Neutrophil (primary cell): ENCODE measurements at regions not wholly inside any gene's neighbourhood (a gene's known extent, or its start where the extent isn't known, plus 50 kb on each side); places are given as distances from the start of the nearest gene placed in this dataset.

ENCODE experiments used
- H3K27ac ChIP-seq: fragments of 200-600 bp; sonication (generic); 2 replicates; pipeline ENCODE4 v1.5.1; 2016; ENCODE audit warnings: mild to moderate bottlenecking, moderate library complexity
- H3K27me3 ChIP-seq: fragments of 200-600 bp; sonication (generic); 2 replicates; pipeline ENCODE4 v1.6.0; 2016; ENCODE audit warnings: mild to moderate bottlenecking
- H3K36me3 ChIP-seq: fragments of 200-600 bp; sonication (generic); 2 replicates; pipeline ENCODE4 v1.5.1; 2017
- H3K4me1 ChIP-seq, 2 experiments: fragments of 200-600 bp in 1 of 2; sonication (generic) in 1 of 2; 1 replicate in 1 of 2; 2 replicates in 1 of 2; pipeline versions ENCODE4 v1.5.1 to v1.6.1; 2013 to 2016; ENCODE audit warnings: low read depth in 1 of 2, low read length in 1 of 2, mild to moderate bottlenecking in 1 of 2, moderate library complexity in 1 of 2; ENCODE audit not compliant: control insufficient read depth in 1 of 2, insufficient read depth in 1 of 2
- H3K4me3 ChIP-seq, 2 experiments: fragments of 200-600 bp in 1 of 2; sonication (generic) in 1 of 2; 1 replicate in 1 of 2; 2 replicates in 1 of 2; pipeline ENCODE4 v1.5.1; 2013 to 2016; ENCODE audit warnings: low read depth in 1 of 2, low read length in 1 of 2, mild to moderate bottlenecking in 1 of 2, moderate library complexity in 1 of 2
- H3K9me3 ChIP-seq: fragments of 200-600 bp; sonication (generic); 2 replicates; pipeline ENCODE4 v1.5.1; 2016
- CTCF ChIP-seq: fragments of 200-600 bp; sonication (generic); IDR thresholded peaks from 2 replicates; pipeline ENCODE4 v1.5.1; 2016; ENCODE audit warnings: antibody characterized with exemption

GRCh38 chr3:176712191-176712590, 485.1 kb downstream of the TBL1XR1 start:
- H3K27me3 ChIP-seq, result no peaks in the 10 kb centered on the region
- H3K4me3 ChIP-seq, result no peak overlapping the region
- TF ChIP-seq CTCF, result no peak
- no peak overlapping the region for H3K27ac ChIP-seq
- no peaks in the 10 kb centered on the region for H3K36me3 ChIP-seq
- H3K4me1 ChIP-seq, result no peaks in the 10 kb centered on the region
- H3K9me3 ChIP-seq, result no peaks in the 10 kb centered on the region

- no peak for TF ChIP-seq CTCF
- no peaks in the 10 kb centered on the region for H3K27me3 ChIP-seq
- H3K36me3 ChIP-seq, result no peaks in the 10 kb centered on the region
- no peaks in the 10 kb centered on the region for H3K4me1 ChIP-seq
- no peak overlapping the region for H3K27ac ChIP-seq
- H3K4me3 ChIP-seq, result no peak overlapping the region
- no peaks in the 10 kb centered on the region for H3K9me3 ChIP-seq
Measured at GRCh38 chr3:176699288-176699687, 498.0 kb downstream of the TBL1XR1 start.

- no peak overlapping the region for H3K27ac ChIP-seq
- no peaks in the 10 kb centered on the region for H3K36me3 ChIP-seq
- no peaks in the 10 kb centered on the region for H3K27me3 ChIP-seq
- no peak for TF ChIP-seq CTCF
- H3K4me1 ChIP-seq, result no peaks in the 10 kb centered on the region
- no peak overlapping the region for H3K4me3 ChIP-seq
- no peaks in the 10 kb centered on the region for H3K9me3 ChIP-seq
Measured at GRCh38 chr3:176697284-176697889, 499.9 kb downstream of the TBL1XR1 start.

- Histone ChIP-seq H3K9me3 (no peaks in the 10 kb centered on the region), H3K27ac (no peak overlapping the region), H3K4me3 (no peak overlapping the region), H3K4me1 (no peaks in the 10 kb centered on the region), H3K36me3 (no peaks in the 10 kb centered on the region), H3K27me3 (no peaks in the 10 kb centered on the region)
- no peak for TF ChIP-seq CTCF
Measured at GRCh38 chr3:176696816-176697215, 500.5 kb downstream of the TBL1XR1 start.

GRCh38 chr3:176692966-176693785, 504.1 kb downstream of the TBL1XR1 start:
- TF ChIP-seq CTCF, result no peak
- Histone ChIP-seq H3K36me3 (no peaks in the 10 kb centered on the region), H3K27ac (no peak overlapping the region), H3K4me1 (no peaks in the 10 kb centered on the region), H3K9me3 (no peaks in the 10 kb centered on the region), H3K4me3 (no peak overlapping the region), H3K27me3 (no peaks in the 10 kb centered on the region)
